HG03039 (cell line): ENCODE measurements at regions not wholly inside any gene's neighbourhood (a gene's known extent, or its start where the extent isn't known, plus 50 kb on each side); places are given as distances from the start of the nearest gene placed in this dataset.
"Not testable (repeated sequence)": the region's sequence is repeated elsewhere in the genome, so short reads cannot be mapped to it uniquely, and the experiment has no call there.

Experiments used
- ATAC-seq: cut with Tn5 transposase; IDR thresholded peaks from one replicate; pipeline ENCODE4 v1.9.1; 2021; ENCODE audit warnings: mild to moderate bottlenecking, moderate library complexity; ENCODE audit not compliant: unreplicated experiment

GRCh38 chr4:74505355-74505978 lies 60.5 kb downstream of the AREG start:
- not testable (repeated sequence) for ATAC-seq

GRCh38 chr4:74509363-74509762 lies 64.4 kb downstream of the AREG start:
- ATAC-seq, result not testable (repeated sequence)

GRCh38 chr4:74516303-74516702 lies 71.4 kb downstream of the AREG start:
- no peak for ATAC-seq

GRCh38 chr4:74517996-74518395 lies 73.1 kb downstream of the AREG start:
- no peak for ATAC-seq

GRCh38 chr4:74522251-74522991 lies 77.5 kb downstream of the AREG start:
- no peak for ATAC-seq

GRCh38 chr4:74523096-74523495 lies 78.2 kb downstream of the AREG start:
- ATAC-seq, result no peak

- ATAC-seq, result no peak
These were observed 80.0 kb downstream of the AREG start for GRCh38 chr4:74524985-74525384.

- ATAC-seq, result no peak
These were observed 82.1 kb downstream of the AREG start for GRCh38 chr4:74527049-74527448.

- no peak for ATAC-seq
These were observed 83.2 kb downstream of the AREG start for GRCh38 chr4:74528178-74528577.

- ATAC-seq, result no peak
These were observed 84.5 kb downstream of the AREG start for GRCh38 chr4:74529284-74530041.

- ATAC-seq, result peak; percentile 80
These were observed 87.2 kb downstream of the AREG start for GRCh38 chr4:74531963-74532794.

GRCh38 chr4:74534121-74534520 lies 89.2 kb downstream of the AREG start:
- no peak for ATAC-seq

GRCh38 chr4:74534936-74535335 lies 90.0 kb downstream of the AREG start:
- ATAC-seq, result no peak

GRCh38 chr4:74535512-74535911 lies 90.6 kb downstream of the AREG start:
- no peak for ATAC-seq

GRCh38 chr4:74536557-74536956 lies 91.6 kb downstream of the AREG start:
- ATAC-seq, result no peak

GRCh38 chr4:74537459-74537858 lies 92.5 kb downstream of the AREG start:
- no peak for ATAC-seq

- ATAC-seq, result no peak
These were observed 94.3 kb downstream of the AREG start for GRCh38 chr4:74539044-74539790.

GRCh38 chr4:74540193-74540592 lies 95.3 kb downstream of the AREG start:
- ATAC-seq, result no peak

GRCh38 chr4:74541667-74542066 lies 96.7 kb downstream of the AREG start:
- ATAC-seq, result no peak

- ATAC-seq, result no peak
These were observed 98.4 kb downstream of the AREG start for GRCh38 chr4:74543231-74543781.
